ENCODE measurements at regions not wholly inside any gene's neighbourhood (a gene's known extent, or its start where the extent isn't known, plus 50 kb on each side); places are given as distances from the start of the nearest gene placed in this dataset.

- DNase-seq, result no peak
These were observed 67.5 kb upstream of the LINC01488 start for GRCh38 chr11:69413993-69414392.

GRCh38 chr11:69414773-69415187 is 66.7 kb upstream of the LINC01488 start:
- no peak for DNase-seq

GRCh38 chr11:69415411-69416142 is 65.9 kb upstream of the LINC01488 start:
- no peak for DNase-seq

- DNase-seq, result no peak
These were observed 65.3 kb upstream of the LINC01488 start for GRCh38 chr11:69416143-69416515.

- DNase-seq, result no peak
These were observed 64.4 kb upstream of the LINC01488 start for GRCh38 chr11:69416762-69417698.

GRCh38 chr11:69417699-69418085 is 63.8 kb upstream of the LINC01488 start:
- no peak for DNase-seq

- DNase-seq, result no peak
These were observed 62.7 kb upstream of the LINC01488 start for GRCh38 chr11:69418576-69419296.

GRCh38 chr11:69419662-69420395 is 61.6 kb upstream of the LINC01488 start:
- DNase-seq, result no peak

- no peak for DNase-seq
These were observed 58.8 kb upstream of the LINC01488 start for GRCh38 chr11:69422645-69423044.

- DNase-seq, result no peak
These were observed 58.3 kb upstream of the LINC01488 start for GRCh38 chr11:69423181-69423580.

GRCh38 chr11:69423611-69424385 is 57.7 kb upstream of the LINC01488 start:
- DNase-seq, result no peak

GRCh38 chr11:69424748-69425147 is 56.7 kb upstream of the LINC01488 start:
- DNase-seq, result no peak

- DNase-seq, result no peak
These were observed 56.0 kb upstream of the LINC01488 start for GRCh38 chr11:69425444-69425843.

- no peak for DNase-seq
These were observed 55.4 kb upstream of the LINC01488 start for GRCh38 chr11:69425895-69426544.

GRCh38 chr11:69427337-69427736 is 54.1 kb upstream of the LINC01488 start:
- no peak for DNase-seq

GRCh38 chr11:69427906-69428880 is 53.3 kb upstream of the LINC01488 start:
- no peak for DNase-seq

GRCh38 chr11:69429716-69430491 is 51.6 kb upstream of the LINC01488 start:
- DNase-seq, result no peak

GRCh38 chr11:69430566-69430965 is 50.9 kb upstream of the LINC01488 start:
- no peak for DNase-seq
